KOPT-K1 (cell line): ENCODE measurements at regions not wholly inside any gene's neighbourhood (a gene's known extent, or its start where the extent isn't known, plus 50 kb on each side); places are given as distances from the start of the nearest gene placed in this dataset.
"Not testable (repeated sequence)": the region's sequence is repeated elsewhere in the genome, so short reads cannot be mapped to it uniquely, and the experiment has no call there.

ENCODE experiments used
- H3K27ac ChIP-seq: fragments of 200-600 bp; sonication (generic); 2 replicates; pipeline ENCODE4 v1.5.1; 2016; ENCODE audit warnings: antibody characterized with exemption, mild to moderate bottlenecking, low read depth, low read length; ENCODE audit not compliant: poor library complexity, severe bottlenecking
- H3K36me3 ChIP-seq: fragments of 200-600 bp; sonication (generic); 2 replicates; pipeline ENCODE4 v1.5.1; 2017; ENCODE audit warnings: antibody characterized with exemption, mild to moderate bottlenecking, low read length, moderate library complexity; ENCODE audit not compliant: insufficient read depth
- H3K9me3 ChIP-seq: fragments of 200-600 bp; sonication (generic); 2 replicates; pipeline ENCODE4 v1.5.1; 2017; ENCODE audit warnings: antibody characterized with exemption, low read length, mild to moderate bottlenecking; ENCODE audit not compliant: insufficient read depth, poor library complexity, severe bottlenecking

DNA sequence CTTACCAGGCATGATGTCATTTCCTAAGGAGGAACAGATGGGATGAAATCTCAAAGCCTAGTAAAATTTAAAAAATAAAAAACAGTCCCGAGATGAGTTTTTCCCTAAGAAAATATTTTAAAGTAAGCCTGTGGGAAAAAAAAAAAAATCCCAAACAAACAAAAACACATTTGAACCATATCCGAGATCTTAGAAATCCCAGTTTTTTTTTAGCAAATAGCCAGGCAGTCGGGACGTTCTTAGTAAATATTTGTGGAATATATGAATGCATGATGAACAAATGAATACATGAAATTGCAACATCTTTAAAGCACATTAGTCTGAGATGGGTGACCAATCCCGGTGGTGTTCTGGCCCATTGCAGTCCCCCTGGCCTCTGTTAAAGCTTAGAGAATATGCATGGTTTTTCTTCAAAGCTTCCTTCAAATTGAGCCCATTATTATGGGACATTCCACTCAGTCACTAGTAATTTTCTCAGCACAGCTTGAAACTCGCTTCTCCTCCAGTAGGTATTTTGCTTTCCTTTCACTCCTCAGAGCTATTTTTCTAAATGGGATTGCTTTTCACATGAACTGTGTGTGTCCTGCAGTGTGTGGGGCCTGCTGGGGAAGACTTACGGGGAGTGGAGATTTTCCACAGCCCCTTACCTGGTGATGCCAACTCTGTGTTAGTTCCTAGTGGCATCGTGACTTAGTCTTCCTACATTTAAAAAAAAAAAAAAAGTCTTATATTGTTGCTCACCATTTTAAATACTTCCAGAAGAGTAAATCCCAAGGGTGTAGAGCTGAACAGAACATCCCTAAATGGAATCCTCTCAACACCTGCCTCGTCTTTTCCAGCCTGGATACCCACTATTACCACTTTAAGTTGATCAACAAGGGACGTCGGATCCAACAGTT lies 255.6 kb upstream of the NBPF12 start:
- not testable (repeated sequence) for H3K36me3 ChIP-seq, H3K27ac ChIP-seq, H3K9me3 ChIP-seq

GRCh38 chr1:146673729-146674299 lies 264.3 kb upstream of the NBPF12 start:
- not testable (repeated sequence) for H3K9me3 ChIP-seq, H3K27ac ChIP-seq, H3K36me3 ChIP-seq

GRCh38 chr1:146672608-146673007 lies 265.5 kb upstream of the NBPF12 start:
- not testable (repeated sequence) for H3K9me3 ChIP-seq, H3K27ac ChIP-seq, H3K36me3 ChIP-seq

- not testable (repeated sequence) for H3K9me3 ChIP-seq, H3K36me3 ChIP-seq, H3K27ac ChIP-seq
Observed at GRCh38 chr1:146671588-146671987, 266.5 kb upstream of the NBPF12 start.

GRCh38 chr1:146670832-146671566 lies 267.1 kb upstream of the NBPF12 start:
- not testable (repeated sequence) for H3K27ac ChIP-seq, H3K9me3 ChIP-seq, H3K36me3 ChIP-seq

GRCh38 chr1:146666275-146666674 lies 271.8 kb upstream of the NBPF12 start:
- H3K36me3 ChIP-seq, H3K27ac ChIP-seq, H3K9me3 ChIP-seq: not testable (repeated sequence)

GRCh38 chr1:146660242-146660641 lies 277.9 kb upstream of the NBPF12 start:
- H3K27ac ChIP-seq, H3K36me3 ChIP-seq, H3K9me3 ChIP-seq: not testable (repeated sequence)

GRCh38 chr1:146656356-146657060 lies 281.6 kb upstream of the NBPF12 start:
- H3K27ac ChIP-seq, H3K9me3 ChIP-seq: not testable (repeated sequence)

DNA sequence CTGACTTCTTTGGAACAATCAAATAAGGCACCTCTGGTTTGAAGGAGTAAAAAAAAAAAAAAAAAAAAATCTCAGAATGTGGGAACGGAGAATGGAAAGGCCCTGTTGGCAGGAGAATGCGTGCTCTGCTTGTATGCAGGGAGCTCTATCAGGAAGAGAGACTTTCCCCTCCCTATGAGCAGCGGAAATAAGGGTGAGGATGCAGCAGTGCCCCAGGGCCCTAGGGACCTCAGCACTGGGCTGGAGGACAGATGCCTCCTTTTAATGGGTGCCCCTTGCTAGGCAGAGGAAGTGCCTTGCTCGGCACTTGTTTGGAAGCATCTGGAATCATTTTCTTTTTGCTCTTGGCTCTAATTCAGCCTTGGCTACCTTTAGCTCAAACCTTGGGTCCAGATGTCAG lies 283.4 kb upstream of the NBPF12 start:
- H3K36me3 ChIP-seq, H3K27ac ChIP-seq, H3K9me3 ChIP-seq: not testable (repeated sequence)

More at GRCh38 chr1:146656356-146657060, 281.6 kb upstream of the NBPF12 start:
- not testable (repeated sequence) for H3K36me3 ChIP-seq

GRCh38 chr1:146645978-146646604 lies 292.0 kb upstream of the NBPF12 start:
- not testable (repeated sequence) for H3K9me3 ChIP-seq, H3K36me3 ChIP-seq, H3K27ac ChIP-seq

- not testable (repeated sequence) for H3K9me3 ChIP-seq, H3K36me3 ChIP-seq, H3K27ac ChIP-seq
Observed at GRCh38 chr1:146641534-146641933, 296.6 kb upstream of the NBPF12 start.

DNA sequence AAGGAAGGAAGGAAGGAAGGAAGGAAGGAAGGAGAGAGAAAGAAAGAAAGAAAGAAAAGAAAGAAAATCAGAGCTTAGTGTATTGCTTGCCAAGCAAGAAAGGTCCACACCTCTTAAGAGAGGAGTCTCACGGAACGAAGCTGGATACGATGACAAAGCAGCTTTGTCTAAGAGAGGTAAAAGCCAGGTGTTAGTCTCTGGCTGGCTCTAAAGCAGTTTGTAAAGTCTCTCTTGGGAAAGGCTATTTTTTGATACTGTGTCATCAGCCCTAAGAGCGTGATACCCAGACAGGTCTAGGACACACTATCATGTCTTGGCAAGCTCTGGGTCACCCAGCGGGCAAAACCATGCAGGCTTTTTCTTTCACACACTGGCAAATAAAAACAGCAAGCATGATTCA lies 297.5 kb upstream of the NBPF12 start:
- H3K9me3 ChIP-seq, H3K27ac ChIP-seq: not testable (repeated sequence)

GRCh38 chr1:146630302-146630701 lies 307.8 kb upstream of the NBPF12 start:
- H3K9me3 ChIP-seq, H3K27ac ChIP-seq, H3K36me3 ChIP-seq: not testable (repeated sequence)

More for the DNA sequence above, 297.5 kb upstream of the NBPF12 start:
- H3K36me3 ChIP-seq, result not testable (repeated sequence)

DNA sequence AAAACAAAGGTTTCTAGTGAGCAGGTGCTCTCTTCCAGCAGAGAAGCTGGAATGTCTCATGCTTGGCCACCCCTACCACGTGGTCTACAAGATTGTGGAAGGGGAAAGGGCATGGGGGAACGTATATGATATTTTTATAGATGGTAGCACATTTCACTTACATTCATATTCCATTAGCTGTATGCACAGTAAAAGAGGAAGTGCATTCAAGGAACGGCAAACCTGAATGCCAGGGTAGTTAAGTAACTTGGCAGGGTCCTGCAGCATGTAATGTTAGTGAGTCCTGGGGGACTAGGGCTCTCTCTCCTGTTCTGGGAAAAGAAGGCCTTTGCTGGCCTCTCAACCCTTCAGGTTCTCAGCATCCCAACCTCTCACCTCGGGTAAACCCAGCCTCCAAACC lies 319.5 kb upstream of the NBPF12 start:
- H3K36me3 ChIP-seq, H3K27ac ChIP-seq, H3K9me3 ChIP-seq: not testable (repeated sequence)

DNA sequence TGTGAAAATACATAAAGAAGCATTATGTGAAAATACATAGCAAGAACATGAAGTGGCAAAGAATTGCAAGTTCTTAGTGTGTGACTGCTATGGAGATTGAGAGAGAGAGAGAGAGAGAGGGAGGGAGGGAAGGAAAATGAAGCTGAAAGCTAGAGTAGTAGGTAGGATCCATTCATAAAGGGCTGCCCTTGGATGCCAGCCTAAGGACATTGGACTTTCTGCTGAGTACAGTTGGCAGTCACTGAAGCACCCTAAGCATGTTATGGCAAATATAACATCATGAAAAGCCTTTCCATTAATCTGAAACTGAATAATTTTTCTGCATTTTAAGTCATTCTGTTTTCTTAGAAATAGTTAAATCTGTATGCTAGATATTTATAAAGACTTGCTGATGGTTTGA lies 333.4 kb upstream of the NBPF12 start:
- H3K9me3 ChIP-seq, H3K27ac ChIP-seq, H3K36me3 ChIP-seq: not testable (repeated sequence)
